Neural cell (in vitro differentiated cells): ENCODE measurements at regions not wholly inside any gene's neighbourhood (a gene's known extent, or its start where the extent isn't known, plus 50 kb on each side); places are given as distances from the start of the nearest gene placed in this dataset.
"Not testable (repeated sequence)": the region's sequence is repeated elsewhere in the genome, so short reads cannot be mapped to it uniquely, and the experiment has no call there.

Experiments used
- H2AFZ ChIP-seq: fragments of 200-600, 300-800 bp; sonication (generic), shearing (Covaris generic); 2 replicates; pipeline ENCODE4 v1.6.0; 2014; ENCODE audit warnings: low read depth, mild to moderate bottlenecking, antibody characterized with exemption, low read length, moderate library complexity
- H3F3A ChIP-seq: fragments of 200-600 bp; shearing (Covaris generic); 2 replicates; pipeline ENCODE4 v1.6.1; 2016; ENCODE audit warnings: mild to moderate bottlenecking, moderate library complexity, mixed read lengths, antibody characterized with exemption, low read length; ENCODE audit not compliant: insufficient read depth, poor library complexity, severe bottlenecking
- H3K27ac ChIP-seq: fragments of 200-600, 300-800 bp; sonication (generic), shearing (Covaris generic); 2 replicates; pipeline ENCODE4 v1.5.1; 2014; ENCODE audit warnings: mild to moderate bottlenecking, low read length, moderate library complexity
- H3K27me3 ChIP-seq: fragments of 300-800, 200-600 bp; sonication (generic), shearing (Covaris generic); 2 replicates; pipeline ENCODE4 v1.6.0; 2014; ENCODE audit warnings: mild to moderate bottlenecking, low read depth, low read length, moderate library complexity; ENCODE audit not compliant: insufficient read depth
- H3K36me3 ChIP-seq: fragments of 300-800, 200-600 bp; sonication (generic), shearing (Covaris generic); 2 replicates; pipeline ENCODE4 v1.5.1; 2014; ENCODE audit warnings: mild to moderate bottlenecking, antibody characterized with exemption, low read length, moderate library complexity; ENCODE audit not compliant: insufficient read depth
- H3K4me2 ChIP-seq: fragments of 300-800, 200-600 bp; sonication (generic), shearing (Covaris generic); 2 replicates; pipeline ENCODE4 v1.6.0; 2014; ENCODE audit warnings: mild to moderate bottlenecking, low read length
- H3K4me3 ChIP-seq: fragments of 300-800, 200-600 bp; sonication (generic), shearing (Covaris generic); 2 replicates; pipeline ENCODE4 v1.5.1; 2014; ENCODE audit warnings: mild to moderate bottlenecking, low read length, moderate library complexity
- H3K79me2 ChIP-seq: fragments of 200-600 bp; shearing (Covaris generic); replicated peaks from 2 replicates; pipeline ENCODE4 v1.6.0; 2014; ENCODE audit warnings: mild to moderate bottlenecking, low read length, moderate library complexity; ENCODE audit not compliant: insufficient read depth
- H3K9ac ChIP-seq: fragments of 300-800, 200-600 bp; sonication (generic), shearing (Covaris generic); 2 replicates; pipeline ENCODE4 v1.6.1; 2016; ENCODE audit warnings: mild to moderate bottlenecking, low read length, mixed read lengths
- H3K9me2 ChIP-seq: fragments of 200-600 bp; shearing (Covaris generic); 2 replicates; pipeline ENCODE4 v1.6.1; 2016; ENCODE audit warnings: mild to moderate bottlenecking, low read length, mixed read lengths; ENCODE audit not compliant: insufficient read depth
- H3K9me3 ChIP-seq: fragments of 200-600, 300-800 bp; sonication (generic), shearing (Covaris generic); 2 replicates; pipeline ENCODE4 v1.6.1; 2016; ENCODE audit warnings: mild to moderate bottlenecking, mixed run types, low read length, moderate library complexity, mixed read lengths
- H4K20me1 ChIP-seq: fragments of 200-600 bp; shearing (Covaris generic); 2 replicates; pipeline ENCODE4 v1.6.1; 2016; ENCODE audit warnings: mild to moderate bottlenecking, mixed run types; ENCODE audit not compliant: insufficient read depth
- CTCF ChIP-seq: fragments of 450-650 bp; IDR thresholded peaks from 2 replicates; pipeline ENCODE4 v1.5.1; 2014; ENCODE audit warnings: antibody characterized with exemption, mild to moderate bottlenecking, moderate library complexity; ENCODE audit not compliant: poor library complexity, severe bottlenecking
- EP300 ChIP-seq: fragments of 450-650 bp; conservative IDR thresholded peaks from 2 replicates; pipeline ENCODE4 v1.6.1; 2014; ENCODE audit warnings: antibody characterized with exemption, mild to moderate bottlenecking, moderate library complexity; ENCODE audit not compliant: poor library complexity, severe bottlenecking
- EZH2 ChIP-seq: fragments of 200-600, 300-800 bp; shearing (Covaris generic), sonication (generic); IDR thresholded peaks from 2 replicates; pipeline ENCODE4 v1.6.1; 2014; ENCODE audit warnings: antibody characterized with exemption, low read length, borderline replicate concordance, mild to moderate bottlenecking; ENCODE audit not compliant: insufficient read depth, poor library complexity, severe bottlenecking
- MXI1 ChIP-seq: fragments of 450-650 bp; conservative IDR thresholded peaks from 2 replicates; pipeline ENCODE4 v1.6.1; 2014; ENCODE audit warnings: antibody characterized with exemption, mild to moderate bottlenecking; ENCODE audit not compliant: poor library complexity, severe bottlenecking
- POLR2AphosphoS5 ChIP-seq: IDR thresholded peaks from 2 replicates; pipeline ENCODE4 v1.6.1; 2012
- RAD21 ChIP-seq: fragments of 450-650 bp; conservative IDR thresholded peaks from 2 replicates; pipeline ENCODE4 v1.6.1; 2014; ENCODE audit warnings: antibody characterized with exemption, mild to moderate bottlenecking, moderate library complexity
- REST ChIP-seq: IDR thresholded peaks from 2 replicates; pipeline ENCODE4 v1.6.1; 2012; ENCODE audit warnings: borderline replicate concordance
- SMC3 ChIP-seq: fragments of 450-650 bp; conservative IDR thresholded peaks from 2 replicates; pipeline ENCODE4 v1.6.1; 2014; ENCODE audit warnings: antibody characterized with exemption, mild to moderate bottlenecking, moderate library complexity; ENCODE audit not compliant: poor library complexity
- TAF1 ChIP-seq: IDR thresholded peaks from 2 replicates; pipeline ENCODE4 v1.6.1; 2012; ENCODE audit warnings: low read depth

GRCh38 chr15:69706353-69707097 lies 253.9 kb downstream of the RPLP1 start:
- no peaks in the 10 kb centered on the region for H3K9me3 ChIP-seq
- no peak overlapping the region for H3K9ac ChIP-seq
- no peaks in the 10 kb centered on the region for H3K79me2 ChIP-seq
- H3K27me3 ChIP-seq: no peaks in the 10 kb centered on the region
- no peak overlapping the region for H3K4me2 ChIP-seq
- no peak overlapping the region for H3K4me3 ChIP-seq
- H3K27ac ChIP-seq: no peak overlapping the region
- no peaks in the 10 kb centered on the region for H4K20me1 ChIP-seq
- H3F3A ChIP-seq: no peaks in the 10 kb centered on the region
- TF ChIP-seq EZH2 (no peak), EP300 (no peak), MXI1 (no peak), REST (no peak), RAD21 (no peak), POLR2AphosphoS5 (no peak), CTCF (no peak), TAF1 (no peak), SMC3 (no peak)
- no peak overlapping the region for H2AFZ ChIP-seq
- no peaks in the 10 kb centered on the region for H3K36me3 ChIP-seq
- no peaks in the 10 kb centered on the region for H3K9me2 ChIP-seq

GRCh38 chr15:69707241-69707640 lies 254.6 kb downstream of the RPLP1 start:
- not testable (repeated sequence) for H3K27me3 ChIP-seq, H2AFZ ChIP-seq, H3K4me3 ChIP-seq, H3K9me3 ChIP-seq, H3K9me2 ChIP-seq, H3K4me2 ChIP-seq, H3F3A ChIP-seq, H3K79me2 ChIP-seq, H3K27ac ChIP-seq, H4K20me1 ChIP-seq, H3K36me3 ChIP-seq, H3K9ac ChIP-seq

- not testable (repeated sequence) for H3K79me2 ChIP-seq, H3K27me3 ChIP-seq, H3K4me2 ChIP-seq, H3K4me3 ChIP-seq, H3K9me2 ChIP-seq, H3K27ac ChIP-seq, H3K36me3 ChIP-seq, H3F3A ChIP-seq, H4K20me1 ChIP-seq, H2AFZ ChIP-seq, H3K9ac ChIP-seq, H3K9me3 ChIP-seq
These were observed 256.0 kb downstream of the RPLP1 start for GRCh38 chr15:69708436-69709122.
